HG03342 (cell line): ENCODE measurements at regions not wholly inside any gene's neighbourhood (a gene's known extent, or its start where the extent isn't known, plus 50 kb on each side); places are given as distances from the start of the nearest gene placed in this dataset.
"Not testable (repeated sequence)": the region's sequence is repeated elsewhere in the genome, so short reads cannot be mapped to it uniquely, and the experiment has no call there.

Experiments
- ATAC-seq: cut with Tn5 transposase; IDR thresholded peaks from one replicate; pipeline ENCODE4 v1.9.1; 2021; ENCODE audit warnings: mild to moderate bottlenecking, moderate library complexity; ENCODE audit not compliant: unreplicated experiment

GRCh38 chr16:88298833-88299745, 83.7 kb upstream of the ZNF469 start:
- ATAC-seq = no peak

DNA sequence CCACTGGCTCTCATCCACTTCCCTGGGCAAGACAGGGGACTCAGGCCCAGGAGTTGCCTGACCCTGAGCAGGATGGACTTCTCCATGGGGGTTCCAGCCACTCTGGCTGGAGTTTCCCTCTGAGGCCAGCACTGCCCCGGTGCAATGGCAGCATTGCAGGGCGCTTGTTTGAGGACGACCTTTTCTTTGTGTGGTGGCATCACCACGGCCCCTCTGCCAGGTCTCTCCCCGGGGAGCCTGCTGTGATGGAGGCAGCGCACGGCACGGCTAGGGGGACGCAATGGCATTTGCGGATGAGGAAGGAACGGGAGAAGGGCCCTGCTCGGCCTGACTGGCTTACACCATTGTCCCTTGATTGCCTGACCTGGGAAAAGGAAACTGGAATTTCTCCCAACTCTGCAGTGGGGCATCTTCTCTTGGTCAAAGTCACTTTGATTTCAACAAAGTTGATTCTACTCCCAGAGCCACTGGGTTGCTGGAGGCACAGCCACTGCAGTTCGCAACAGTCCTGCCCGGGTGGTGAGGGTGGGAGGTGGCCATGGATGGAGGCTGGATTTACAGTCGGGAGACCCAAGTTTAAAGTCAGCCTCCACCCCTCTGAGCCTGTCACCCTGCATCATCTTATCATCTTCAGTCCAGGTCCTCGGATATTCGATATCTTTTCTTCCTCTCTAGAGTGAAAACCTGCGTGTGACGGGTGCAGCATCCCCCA, 82.9 kb upstream of the ZNF469 start:
- no peak for ATAC-seq

DNA sequence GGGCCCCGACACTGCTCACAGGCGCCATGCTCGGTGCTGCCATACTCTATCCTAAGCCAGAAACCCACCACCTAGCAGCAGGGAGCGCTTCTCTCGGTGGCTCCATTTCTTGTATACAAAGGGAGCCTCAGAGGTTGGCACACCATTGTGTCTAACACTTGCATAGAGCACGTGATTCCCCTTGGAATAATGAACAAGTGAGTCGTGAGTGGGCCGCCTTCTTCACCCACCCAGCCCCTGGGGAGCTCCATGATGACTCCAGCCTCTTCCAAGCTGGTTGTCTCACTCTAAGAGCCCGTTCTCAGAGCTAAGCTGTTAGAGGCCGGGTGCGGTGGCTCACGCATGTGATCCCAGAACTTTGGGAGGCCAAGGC, 82.3 kb upstream of the ZNF469 start:
- ATAC-seq = no peak

- no peak for ATAC-seq
These were observed 81.3 kb upstream of the ZNF469 start for GRCh38 chr16:88301431-88301830.

DNA sequence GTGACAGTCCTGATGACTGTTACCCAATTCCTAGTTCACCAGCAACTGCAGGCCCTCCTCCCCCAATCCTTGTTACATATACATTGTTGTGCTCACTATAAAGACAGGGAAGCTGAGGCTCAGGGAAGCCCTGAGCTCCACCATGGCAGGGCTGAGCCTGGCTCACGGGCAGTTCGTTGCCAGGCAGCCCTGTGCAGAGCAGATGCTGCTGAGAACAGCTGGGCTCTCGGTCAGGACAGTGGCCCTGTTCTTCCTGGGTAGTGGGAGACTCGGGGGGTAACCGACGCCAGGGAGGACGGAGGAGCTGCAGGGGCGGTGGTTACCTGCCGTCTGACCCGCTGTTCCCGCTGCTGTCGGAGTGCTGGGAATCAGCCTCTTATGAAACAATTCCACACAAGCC, 80.9 kb upstream of the ZNF469 start:
- ATAC-seq = no peak

- no peak for ATAC-seq
These were observed 80.1 kb upstream of the ZNF469 start for GRCh38 chr16:88302666-88303065.

- no peak for ATAC-seq
These were observed 79.4 kb upstream of the ZNF469 start for GRCh38 chr16:88303405-88303804.

DNA sequence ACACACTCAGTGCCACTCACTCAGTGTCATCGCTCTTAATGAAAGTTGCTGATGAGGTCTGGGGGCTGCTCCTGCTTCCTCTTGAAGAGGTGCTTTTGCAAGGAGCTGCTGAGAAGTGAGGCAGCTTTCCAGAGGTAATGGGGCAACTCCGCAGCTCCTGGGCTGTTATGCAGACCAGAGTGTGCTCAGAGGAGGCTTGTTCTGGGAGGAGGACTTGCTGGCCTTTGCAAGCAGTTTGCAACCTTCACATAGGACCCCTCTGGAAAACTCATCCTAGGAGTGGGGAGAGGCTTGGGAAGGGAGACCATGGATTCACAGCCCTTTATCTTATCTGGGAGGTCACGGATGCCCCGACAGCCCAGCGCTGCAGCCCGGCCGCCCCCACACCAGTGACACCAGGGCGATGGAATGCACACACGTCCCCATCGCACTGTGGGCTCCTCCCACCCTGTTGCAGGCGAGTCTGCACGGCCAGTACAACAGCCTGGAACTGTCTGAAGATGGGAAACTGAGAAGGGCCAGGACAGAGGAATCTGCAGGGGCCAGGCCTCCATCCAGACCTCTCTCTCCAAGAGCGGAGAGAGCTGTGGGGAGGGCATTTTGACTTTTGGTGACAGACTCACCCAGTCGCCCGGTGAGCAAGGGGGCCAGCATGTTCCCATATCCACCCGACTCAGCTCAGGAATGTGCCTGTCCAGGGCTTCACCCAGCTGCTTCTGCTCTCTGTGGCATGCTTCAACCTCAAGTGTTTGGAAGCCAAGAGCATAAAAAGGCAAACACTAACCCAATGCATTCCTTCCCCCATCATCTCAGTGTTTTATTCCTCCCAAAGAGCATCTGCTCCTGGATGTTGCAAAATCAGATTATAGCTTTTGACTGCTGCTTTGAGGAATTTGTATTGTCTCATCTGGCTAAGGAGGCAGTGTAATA, 78.6 kb upstream of the ZNF469 start:
- ATAC-seq = no peak

GRCh38 chr16:88305176-88305575, 77.6 kb upstream of the ZNF469 start:
- ATAC-seq = no peak

DNA sequence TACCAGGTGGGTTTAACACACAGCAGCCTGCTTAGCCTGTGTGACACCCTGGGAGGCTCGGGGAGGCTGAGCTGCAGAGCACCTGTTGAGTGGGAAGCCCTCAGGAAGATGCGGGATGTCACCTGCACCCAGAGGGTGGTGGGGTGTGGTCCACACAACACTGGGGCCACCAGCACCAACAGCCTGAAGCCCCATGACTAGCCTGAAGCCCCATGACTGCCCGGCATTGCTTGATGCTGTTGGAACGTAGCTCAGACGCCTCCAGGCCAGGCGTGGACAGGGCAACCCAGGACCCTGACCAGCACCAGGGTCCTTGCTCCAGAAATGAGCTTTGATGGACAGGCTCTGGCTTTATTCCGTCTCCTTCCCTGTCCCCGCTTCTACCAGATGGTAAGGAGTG, 76.3 kb upstream of the ZNF469 start:
- no peak for ATAC-seq

GRCh38 chr16:88306860-88307545, 75.8 kb upstream of the ZNF469 start:
- no peak for ATAC-seq

DNA sequence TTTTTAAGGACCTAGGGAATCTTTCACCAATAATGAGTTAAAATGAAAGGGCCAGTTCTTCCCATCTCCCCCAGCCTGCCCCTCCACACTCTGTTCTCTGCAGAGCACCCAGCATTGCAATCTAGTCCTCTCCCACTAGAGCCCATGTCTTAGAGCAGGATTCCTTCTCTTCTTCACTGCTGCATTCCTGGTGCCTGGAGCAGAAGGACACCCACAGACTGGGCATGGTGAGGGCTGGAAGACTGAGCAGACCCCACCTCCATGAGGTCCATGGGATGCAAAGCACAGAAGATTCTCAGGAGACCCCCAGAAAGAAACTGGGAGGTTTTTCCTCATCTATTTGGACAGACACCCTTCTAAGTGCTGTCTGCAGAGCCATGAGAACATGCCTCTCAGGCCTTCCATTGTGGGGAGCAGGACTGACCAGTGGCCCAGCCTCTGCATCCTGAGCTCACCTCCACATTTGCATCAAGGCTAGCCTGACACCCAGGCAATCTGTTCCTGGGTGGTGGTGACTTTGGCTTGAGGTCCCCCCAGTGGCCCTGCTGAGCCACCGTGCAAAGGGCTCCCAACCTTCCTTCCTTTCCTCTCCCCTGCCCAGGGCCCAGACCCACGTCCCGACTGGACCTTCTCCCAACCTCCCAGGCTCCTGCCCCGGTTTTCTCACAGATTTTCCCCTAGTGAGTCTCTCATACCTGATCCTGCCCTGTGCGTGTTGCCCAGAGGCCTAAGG, 74.2 kb upstream of the ZNF469 start:
- ATAC-seq = no peak

GRCh38 chr16:88309174-88309907, 73.4 kb upstream of the ZNF469 start:
- no peak for ATAC-seq

DNA sequence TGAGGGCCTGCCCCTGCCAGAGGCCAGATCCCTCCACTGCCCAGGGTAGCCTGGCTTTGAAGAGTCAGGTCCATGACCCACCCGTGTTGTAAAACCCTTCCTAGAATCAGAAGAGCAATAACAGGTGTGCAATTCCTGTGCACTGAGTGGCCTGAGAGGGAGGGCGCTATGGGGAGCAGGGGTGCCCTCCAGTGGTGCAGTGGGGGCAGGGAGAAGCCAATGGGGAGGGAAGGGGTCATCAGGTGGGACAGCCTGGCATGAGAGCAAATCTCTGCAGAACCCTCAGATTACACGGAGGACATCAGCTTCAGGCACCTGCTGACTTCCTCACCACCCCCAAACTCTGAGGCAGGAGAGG, 72.9 kb upstream of the ZNF469 start:
- ATAC-seq = no peak

DNA sequence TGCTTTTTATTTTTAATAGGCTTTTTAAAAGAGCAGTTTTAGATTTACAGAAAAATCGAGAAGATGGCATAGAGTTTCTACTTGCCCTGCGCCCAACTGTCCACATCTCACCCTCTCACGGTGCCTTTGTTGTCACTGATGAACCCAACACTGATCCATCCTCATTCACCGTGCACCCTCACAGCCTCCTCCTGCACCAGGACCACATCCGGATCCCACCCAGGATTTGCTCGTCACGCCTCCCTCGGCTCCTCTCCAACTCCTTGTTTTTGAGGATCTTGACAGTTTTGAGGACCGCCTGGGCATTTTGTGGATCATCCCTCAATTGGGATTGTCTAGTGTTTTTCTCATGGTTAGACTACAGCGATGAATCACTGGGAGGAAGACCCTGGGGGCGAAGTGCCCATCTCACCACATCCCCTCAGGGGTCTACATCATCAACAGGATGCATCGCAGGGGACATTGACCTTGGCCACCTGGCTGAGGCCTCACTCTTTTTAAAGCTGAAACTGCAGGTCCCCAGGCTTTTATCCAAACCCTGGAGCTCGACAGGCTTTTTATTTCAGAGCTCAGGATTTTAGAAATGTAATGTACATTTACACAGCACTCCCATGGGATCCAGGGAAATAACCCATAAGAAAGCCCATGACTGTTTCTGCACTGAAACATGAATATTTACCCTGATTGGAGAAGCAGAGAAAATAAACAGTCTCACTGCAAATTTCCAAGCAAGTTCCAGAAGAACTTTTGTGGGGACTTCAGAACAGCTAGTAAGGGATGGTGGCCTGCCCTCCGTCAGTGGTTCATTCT, 71.8 kb upstream of the ZNF469 start:
- ATAC-seq = no peak

GRCh38 chr16:88311860-88312259, 70.9 kb upstream of the ZNF469 start:
- ATAC-seq = not testable (repeated sequence)

- ATAC-seq = no peak
These were observed 70.0 kb upstream of the ZNF469 start for GRCh38 chr16:88312732-88313131.

- ATAC-seq = no peak
These were observed 67.7 kb upstream of the ZNF469 start for GRCh38 chr16:88314991-88315542.
